Nucleus accumbens (tissue), 56 donors: ENCODE measurements at regions not wholly inside any gene's neighbourhood (a gene's known extent, or its start where the extent isn't known, plus 50 kb on each side); places are given as distances from the start of the nearest gene placed in this dataset.

Source experiments
- DNase-seq, 56 donors: peaks; one replicate each; lab custom pipeline; 2025; lab: John Stamatoyannopoulos, UW

DNA sequence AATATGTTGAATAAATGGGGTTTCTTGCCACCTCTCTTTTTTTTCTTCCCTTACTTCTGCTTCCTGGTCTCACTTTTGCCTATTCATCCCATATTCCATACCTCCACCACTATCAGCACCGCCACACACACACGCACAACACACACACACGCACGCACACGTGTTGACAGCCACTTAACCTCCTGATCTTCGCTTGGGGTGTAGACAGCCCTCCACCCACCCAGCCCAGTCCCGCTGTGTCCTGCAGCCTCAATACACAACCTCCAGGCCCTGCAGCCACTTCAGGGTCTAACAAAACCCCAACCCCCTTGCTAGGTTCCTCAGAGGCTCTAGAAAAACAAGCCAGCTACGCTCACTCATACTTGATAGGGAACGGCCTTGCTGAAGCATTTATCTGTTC is 72.3 kb downstream of the LINC00237 start:
- DNase-seq: no peak

DNA sequence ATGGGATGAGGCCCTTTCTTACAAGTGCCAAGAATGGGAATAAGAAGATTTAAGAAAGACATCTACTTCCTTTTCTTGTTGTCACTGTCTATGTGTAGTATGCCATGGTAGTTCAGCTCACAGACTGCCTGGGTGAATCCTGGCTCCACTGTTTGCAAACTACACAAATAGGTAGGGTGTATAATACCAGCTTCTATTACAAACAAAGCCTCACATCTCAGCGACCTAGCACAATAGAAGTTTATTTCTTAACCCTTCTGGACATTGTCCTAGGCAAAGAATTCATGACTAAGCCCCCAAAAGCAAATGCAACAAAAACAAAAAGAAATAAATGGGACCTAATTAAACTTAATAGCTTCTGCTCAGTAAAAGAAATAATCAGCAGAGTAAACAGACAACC is 74.5 kb downstream of the LINC00237 start:
- no peak for DNase-seq

DNA sequence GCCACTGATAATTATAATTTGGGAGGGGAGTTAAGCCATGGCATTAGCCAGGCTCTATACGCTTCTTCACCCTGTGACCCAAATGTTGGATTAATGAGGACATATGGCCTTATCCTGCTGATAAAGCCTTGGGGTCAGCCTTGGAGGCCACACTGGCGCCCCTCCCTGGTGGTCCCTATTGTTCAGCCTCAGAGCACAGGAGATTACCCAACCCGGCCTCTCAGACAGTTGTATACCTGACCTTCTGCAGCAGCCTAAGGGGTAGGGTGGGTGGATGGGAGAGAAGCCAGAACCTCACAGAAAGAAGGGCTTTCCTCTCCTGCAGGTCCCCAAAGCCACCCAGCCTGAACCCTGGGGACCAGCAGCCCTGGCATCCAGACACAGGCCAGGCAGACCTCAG is 76.8 kb downstream of the LINC00237 start:
- DNase-seq: no peak

DNA sequence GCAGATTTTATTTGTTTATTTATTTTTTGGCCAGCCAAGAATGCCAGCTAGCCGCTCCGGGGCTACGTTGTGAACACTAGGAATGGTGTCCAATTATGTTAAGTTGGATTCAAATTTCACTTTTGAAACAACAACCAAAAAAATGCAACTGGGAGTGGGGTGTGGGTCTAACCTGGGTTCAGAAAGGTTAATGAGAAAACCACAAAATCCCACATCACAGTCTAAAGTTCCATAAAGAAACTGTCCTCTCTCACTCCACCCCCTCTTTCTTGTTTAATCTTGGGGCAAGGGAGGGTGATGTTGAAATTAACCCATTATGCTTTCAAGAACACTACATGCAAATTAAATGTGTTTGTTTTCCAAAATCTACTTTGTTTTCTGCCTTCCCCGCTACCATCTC is 77.2 kb downstream of the LINC00237 start:
- no peak for DNase-seq

DNA sequence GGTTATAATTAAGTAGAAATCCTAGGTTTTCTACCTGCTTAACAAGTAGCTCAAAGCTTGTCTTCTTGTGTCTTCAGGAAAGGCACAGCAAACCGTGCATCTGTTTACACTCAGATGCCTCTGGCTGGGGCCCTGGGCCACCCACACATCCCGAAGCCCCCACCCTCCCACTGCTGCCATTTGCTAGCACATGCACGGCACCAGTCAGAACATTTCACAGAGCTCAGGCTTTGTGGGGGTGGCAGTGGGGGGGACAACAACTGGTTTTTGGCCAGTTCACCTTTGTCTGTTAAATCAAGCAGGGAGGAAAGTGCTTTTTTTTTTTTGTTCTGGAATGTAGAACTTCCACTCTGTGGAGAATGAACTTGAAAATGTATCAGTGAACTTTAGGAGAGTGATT is 77.7 kb downstream of the LINC00237 start:
- no peak for DNase-seq

DNA sequence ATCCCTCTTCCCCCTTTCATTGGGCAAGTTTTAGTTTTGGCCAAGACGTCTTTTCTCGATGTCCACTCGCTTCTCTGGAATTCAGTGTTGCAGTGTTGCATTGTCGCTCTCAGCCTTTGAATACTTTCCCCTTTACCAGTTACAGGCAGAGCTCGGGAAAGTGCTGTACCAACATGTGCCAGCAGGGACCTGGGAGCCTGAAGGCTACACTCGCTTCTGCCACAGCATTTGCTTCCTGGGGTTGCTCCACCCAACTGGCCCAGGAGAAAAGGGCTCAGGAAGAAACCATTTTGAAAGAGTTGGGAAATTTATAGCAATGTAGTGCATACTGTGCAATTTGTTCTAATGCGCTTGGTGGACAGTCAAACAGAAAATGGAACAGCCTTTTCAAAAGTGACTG is 78.6 kb downstream of the LINC00237 start:
- no peak for DNase-seq

DNA sequence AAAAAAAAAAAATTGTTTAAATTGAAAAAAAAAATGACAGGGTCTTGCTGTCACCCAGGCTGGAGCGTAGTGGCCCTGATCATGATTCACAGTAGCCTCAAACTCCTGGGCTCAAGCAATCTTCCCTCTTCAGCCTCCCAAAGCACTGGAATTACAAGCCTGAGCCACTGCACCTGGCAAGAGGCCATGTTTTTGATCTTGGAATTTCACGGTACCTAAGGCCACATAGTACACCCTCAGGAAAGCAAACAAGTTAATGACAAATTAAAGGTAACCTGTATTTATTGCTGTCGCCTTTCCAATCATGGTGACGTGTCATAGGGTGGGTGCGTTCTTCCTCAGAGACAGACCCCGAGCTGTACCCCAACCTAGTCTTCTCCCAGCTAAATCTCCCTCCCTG is 79.2 kb downstream of the LINC00237 start:
- no peak for DNase-seq

DNA sequence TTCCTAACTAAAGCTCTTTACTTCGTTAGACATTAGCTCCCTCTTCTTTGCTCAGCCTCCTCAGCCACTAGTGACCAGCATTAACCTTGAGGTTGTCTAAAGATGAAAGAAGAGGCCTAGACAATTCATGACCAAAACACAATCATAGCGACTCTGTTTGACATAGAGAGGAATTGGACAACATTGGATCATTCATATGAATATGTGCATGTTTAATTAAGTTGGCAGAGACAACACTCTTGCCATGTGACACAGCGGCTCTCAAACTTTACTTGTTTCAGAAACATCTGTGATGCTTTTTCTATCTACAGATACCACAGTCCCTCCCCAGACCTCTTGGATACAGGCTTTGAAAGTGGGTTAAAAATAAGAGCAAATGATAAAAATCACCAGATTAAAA is 81.7 kb downstream of the LINC00237 start:
- DNase-seq: no peak

DNA sequence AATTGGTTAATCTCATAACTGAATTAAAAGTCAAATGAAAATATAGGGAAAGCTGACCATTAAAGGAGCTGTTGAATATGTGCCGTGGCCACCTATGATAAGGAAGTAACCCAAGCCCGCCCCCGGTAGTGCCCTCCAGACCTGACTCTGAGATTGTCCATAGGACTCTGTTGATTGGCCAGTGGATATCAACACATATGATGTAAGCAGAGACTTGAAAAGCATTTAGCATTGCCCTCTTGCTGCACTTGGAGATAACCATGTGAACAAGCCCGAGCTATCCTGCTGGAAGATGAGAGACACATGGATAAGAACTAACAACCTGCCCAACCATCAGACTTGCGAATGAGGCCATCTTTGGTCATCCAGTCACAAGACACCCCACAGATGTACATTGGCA is 83.2 kb downstream of the LINC00237 start:
- no peak for DNase-seq

DNA sequence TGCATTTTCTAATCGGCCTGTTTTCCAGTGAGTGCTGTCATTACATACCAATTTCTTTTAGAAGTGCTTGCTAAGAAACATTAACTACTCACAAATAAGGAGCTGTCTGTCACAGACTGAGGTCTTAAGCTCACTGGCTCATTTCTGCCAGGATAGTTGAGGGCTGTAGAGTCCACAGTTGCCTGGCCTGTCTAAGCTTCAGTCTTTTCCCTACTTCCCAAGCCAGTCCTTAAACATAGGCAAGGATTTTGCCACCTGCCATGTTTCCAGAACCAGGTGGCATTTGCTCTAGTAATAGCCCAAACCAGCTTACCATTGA is 84.7 kb downstream of the LINC00237 start:
- no peak for DNase-seq

DNA sequence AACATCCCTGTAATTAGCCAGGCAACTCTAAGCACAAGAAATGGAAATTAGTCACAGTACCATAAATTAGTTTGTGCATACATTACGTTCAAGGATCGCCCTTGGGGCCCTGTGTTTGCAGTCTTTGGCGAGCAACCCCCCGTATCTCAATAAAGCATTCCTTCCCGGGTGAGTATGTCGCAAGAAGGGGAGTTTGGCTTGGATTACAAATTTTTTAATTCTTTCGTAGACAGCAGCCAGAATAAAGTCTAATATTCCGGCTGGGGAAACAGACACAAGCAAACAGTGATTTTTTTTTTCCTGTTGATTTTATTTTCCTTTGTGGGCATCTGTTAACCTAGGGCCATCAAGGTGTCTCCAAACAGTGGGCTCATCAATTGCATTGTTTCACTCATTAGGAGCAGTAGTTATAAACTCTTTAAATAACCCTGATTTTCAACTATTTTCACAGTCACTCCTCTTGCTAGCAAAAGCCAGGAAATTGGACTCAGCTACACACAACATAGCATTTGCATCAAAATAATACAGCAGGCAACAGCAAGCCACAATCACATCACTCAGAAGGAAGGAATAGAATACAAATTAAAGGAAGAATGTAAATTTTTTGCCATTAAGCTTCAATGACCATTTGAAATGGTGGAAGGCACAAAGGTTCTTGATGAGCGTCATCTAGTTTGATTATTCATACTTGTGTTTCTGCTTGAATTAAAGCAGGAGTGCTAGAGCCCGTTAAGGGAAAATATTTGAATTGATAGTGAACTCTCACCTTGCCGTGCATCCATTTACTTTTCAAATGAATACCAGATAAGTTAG is 85.3 kb downstream of the LINC00237 start:
- DNase-seq: no peak

DNA sequence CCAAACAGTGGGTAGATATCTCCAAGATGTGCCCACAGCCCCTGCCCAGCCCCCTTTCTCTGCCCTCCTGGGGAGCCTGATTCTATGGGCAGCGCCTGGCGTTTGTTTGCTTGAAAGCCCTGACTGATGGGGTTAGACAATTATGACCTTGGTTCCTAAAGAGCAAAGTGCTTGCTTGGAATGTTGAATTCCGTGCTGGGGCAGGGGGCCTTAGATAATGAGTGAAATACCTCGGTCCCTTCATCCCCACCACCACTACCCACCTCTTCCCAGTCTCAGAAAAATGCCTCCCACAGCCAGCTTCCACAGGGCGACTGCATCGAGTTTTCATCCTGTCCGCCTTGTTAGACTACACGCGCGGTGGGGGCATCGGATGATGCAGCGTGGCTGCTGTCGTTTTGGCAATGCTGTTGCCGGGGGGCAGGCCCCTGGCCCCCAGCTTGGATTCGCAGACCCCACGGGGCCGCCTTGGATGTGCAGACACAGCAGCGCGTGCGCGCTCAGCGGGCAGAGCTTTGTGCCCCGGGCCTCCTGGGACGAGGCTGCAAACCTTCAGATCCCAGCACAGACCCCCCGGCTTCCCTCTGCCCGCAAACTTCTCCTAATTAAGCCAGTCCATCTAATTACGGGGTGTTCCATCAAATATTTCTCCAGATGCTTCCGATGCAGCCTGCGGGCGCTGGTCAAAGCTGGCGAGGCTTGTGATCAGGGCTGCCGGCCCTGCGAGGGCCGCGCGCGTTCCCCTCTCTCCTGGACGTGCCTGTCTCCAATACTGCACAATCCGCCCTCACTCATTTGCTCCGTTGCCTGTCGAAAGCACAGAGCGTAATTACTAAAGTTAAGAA is 86.1 kb downstream of the LINC00237 start:
- no peak for DNase-seq

DNA sequence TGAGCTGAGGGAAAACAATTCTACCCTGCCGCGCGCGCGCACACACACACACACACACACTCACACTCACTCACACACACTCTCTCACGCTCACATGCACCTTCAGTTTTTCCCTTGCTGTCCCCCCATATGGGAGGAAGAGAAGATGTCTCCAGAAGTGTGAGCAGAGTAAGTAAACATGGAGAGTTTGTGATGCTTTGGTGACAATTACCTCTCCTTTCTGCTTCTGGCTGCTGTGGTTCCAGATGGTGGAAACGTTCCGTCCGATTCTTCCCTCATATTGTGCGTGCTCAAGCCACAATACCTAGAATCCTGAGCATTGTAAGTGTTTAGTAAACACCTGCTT is 86.7 kb downstream of the LINC00237 start:
- DNase-seq: no peak

DNA sequence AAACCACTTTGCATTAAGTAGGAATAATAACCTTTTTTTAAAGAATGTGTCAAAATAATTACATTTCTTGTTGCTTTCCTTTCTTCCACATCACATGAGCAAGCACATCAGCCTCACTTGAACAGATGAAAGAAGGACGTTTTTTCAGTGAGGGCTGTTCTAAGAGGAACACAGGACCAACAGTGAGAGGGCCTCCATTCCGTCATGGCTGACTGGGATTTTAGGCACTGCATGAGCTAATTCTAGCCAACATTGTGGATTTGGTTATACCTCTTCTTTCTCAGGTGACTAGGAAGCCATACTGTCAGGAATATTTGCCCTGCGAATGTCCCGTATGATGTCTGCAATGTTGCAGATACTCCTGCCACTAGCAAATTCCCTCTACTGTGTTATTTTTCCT is 87.6 kb downstream of the LINC00237 start:
- no peak for DNase-seq

DNA sequence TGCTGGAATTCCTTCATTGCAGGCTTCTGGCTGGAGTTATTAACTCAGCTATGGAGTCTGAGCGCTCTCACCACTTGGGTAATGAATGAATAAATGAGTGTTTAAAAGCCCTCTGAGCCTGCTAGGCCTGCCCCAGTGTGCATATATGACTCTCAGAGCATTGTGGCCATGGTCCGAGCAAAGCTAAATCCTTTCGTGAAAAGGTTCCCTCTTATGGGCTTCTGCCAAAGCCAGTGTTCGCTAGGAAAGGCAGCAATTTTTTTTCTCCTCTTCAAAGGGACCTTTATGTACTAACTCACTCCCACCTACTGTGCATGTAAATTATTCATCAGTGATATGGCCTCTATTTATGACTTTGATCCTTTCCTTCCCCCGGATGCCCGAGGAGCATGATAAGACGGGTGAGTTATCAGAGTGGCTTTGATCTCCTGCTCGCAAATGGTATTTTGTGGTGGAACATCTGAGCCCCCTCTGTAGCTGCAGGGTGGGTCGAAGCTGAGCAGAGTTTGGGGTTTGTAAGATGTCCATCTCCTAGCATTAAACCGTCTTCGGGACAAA is 88.6 kb downstream of the LINC00237 start:
- no peak for DNase-seq

DNA sequence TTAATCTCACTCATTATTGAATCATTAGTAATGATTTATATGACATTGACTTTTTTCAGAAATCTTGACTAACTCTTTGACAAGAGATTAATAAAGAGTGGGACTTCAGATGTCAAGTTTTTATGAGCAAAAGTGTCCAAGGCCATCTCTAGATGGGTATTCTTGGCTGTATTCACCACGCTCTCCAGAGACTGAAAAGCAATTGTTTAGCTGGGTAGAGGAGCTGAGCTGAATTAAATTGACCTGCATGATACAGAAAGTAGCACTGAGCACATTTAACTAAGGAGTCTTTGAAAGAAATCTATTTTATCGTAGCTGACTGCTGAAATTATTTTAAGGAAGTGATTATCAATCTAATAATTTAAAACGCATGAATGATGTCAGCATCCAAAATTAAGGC is 89.4 kb downstream of the LINC00237 start:
- no peak for DNase-seq

DNA sequence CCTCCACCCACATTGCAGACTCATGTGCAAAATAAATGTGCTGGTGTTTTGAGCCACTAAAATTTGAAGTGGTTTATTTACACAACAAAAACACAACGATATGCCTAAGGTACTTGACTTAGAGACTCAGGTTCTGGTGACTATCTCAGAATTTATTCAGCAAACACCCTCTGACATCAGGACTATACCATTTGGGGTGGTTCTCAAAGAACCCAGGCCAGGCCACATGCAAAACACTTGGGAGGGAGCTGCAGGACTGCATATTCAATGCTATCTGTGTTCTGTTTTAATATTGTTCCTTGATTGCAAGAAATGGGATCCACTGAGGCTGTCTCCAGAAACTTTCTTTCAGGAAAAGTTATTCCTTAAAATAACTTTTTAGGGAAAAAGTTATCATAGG is 91.6 kb downstream of the LINC00237 start:
- no peak for DNase-seq

DNA sequence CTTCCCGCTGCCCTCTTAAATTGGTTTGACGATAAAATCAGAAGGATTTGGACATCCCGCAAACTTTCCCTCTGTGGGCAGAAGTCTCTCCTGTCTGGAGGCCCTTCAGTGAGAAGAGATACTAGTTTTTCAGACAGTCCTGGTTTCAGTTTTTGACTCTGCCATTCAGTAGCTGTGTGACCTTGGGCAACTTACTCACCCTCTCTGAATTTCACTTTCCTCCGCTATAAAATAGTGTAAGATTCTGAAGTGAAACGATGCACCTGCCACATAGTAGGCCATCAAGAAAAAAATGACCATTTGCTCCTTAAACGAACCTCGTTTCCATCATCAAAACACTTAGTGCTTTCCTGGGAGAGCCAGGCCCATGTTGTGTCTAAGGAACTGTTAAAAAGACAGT is 97.2 kb downstream of the LINC00237 start:
- no peak for DNase-seq

DNA sequence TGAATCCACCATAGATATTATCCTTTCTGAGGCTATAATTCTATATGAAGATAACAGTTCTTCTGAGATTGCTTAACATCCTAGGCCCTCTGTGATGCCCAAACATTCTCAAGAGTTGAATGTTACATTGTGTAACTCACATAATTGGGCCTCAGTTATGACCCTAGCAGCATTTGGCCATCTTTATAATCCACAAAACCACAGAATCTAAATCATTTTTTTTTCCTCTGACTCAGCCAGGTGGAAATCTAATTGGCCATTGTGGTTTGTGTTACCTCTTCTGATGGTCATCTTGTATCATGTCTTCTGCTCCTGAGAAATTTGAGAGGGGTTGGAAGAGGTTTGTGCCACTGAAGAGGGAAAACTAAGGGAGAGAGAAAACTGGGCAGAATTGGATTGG is 99.5 kb downstream of the LINC00237 start:
- no peak for DNase-seq

DNA sequence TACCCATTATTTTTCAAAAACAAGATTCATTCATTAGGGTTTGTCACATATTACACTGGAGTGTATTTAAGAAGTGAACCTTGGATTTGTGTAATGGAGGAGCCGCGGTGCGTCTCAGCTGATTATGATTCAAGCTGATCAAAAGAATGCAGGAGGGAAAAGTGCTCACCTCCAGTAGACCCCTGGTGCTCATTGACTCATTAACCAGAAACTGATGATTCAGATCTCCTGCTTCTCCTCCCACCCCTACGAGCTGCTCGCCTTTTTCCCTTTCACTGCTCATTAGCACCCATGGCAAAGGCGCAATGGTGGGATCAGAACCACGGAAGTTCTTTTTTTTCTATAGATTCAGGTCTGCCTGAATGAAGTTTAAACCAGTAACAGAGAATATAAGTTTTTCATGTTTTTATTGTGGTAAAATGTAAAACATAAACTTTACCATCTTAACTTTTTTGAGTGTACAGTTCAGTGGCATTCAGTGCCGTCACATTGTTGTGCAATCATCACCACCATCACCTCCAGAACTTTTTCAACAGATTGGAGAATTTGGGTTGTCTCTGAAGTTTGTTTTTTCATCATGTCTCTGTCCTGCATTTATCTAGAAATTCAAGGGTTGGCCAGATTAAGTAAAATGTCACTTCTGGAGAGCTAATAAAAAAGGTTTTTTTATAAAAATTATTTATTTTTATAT is 101.6 kb downstream of the LINC00237 start:
- DNase-seq: no peak

DNA sequence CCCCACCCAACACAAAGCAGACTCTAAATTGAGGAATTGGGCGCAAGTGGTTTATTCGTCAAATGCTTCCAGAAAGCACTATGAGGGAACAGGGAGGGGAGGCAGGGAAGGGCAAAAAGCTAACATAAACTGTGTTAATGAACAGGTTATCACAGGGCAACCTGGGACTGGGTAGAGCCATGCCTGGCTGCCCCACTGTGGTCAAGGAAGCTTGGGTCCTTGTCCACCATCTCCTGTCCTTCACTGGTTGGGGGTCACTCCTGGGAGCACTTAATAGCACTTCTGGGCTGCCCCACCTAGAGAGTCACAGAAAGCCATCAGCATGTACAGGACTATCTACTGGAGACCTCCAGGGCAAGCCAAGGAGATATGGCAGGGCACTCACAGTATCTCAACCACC is 102.3 kb downstream of the LINC00237 start:
- no peak for DNase-seq
